DMS53 (cell line): ENCODE measurements at regions not wholly inside any gene's neighbourhood (a gene's known extent, or its start where the extent isn't known, plus 50 kb on each side); places are given as distances from the start of the nearest gene placed in this dataset.
"Not testable (repeated sequence)": the region's sequence is repeated elsewhere in the genome, so short reads cannot be mapped to it uniquely, and the experiment has no call there.

Source experiments
- DNase-seq: peaks from one replicate; lab custom pipeline; 2025; lab: John Stamatoyannopoulos, UW

DNA sequence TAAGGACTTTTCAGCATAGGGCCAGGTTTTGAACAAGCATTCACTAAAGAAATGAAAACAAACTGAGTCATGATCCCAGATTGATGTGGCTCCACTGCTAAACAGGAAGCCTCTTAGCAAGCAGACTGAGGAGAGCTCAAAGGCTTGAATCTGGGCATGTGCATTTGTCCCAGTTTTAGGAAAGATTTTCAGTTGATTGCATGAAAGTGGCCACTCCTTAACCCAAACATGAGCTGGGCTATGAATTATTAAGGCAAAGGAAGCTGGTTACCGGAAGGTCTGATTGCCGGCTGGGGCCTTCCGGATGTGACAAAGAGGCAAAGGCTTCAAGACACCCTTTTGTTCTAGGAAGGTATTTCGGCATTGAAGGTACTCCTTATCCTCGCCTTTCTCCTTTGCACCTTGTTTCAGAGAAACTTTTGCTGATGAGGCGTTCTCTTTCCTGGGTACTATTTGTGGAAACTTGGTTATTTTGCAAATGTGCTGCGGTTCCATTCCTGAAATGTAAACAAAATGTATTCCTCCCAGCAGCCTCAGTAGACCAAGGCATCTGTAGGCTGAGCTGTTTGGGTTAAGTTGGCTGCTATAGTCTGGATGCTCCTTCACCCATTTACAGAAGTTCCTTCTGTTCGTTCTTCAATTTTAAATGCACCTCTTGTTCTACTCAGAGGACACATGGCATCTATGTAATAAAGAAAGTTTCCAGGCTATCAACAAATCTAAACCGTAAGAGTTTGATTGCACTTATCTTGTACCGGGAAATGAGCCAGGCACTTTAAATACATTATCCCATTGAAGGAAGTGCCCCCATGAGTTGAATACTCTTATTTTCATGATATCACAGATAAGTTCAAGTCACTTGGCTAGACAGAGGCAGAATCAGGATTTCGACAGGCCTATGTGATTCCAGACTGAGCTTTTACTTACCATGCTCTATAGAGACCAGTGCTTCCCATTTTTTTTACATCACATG is 115.6 kb upstream of the METAP2 start:
- DNase-seq, result peak; percentile 35

DNA sequence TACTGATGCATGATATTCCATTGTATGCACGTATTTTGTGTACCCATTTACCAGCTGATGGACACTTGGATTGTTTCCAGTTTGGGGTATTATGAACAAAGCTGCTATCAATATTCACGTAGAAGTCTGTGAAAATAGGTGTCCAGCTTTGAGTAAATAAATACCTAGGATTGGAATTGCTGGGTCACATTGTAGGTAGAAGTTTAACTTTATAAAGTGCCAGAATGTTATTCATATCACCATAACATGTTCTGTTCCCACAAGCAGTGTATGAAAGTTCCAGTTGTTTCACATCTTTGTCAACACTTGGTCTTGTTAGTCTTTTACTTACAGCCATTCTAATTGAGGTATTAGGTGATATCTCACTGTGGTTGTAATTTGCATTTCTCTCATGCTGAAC is 108.0 kb upstream of the METAP2 start:
- no peak for DNase-seq

DNA sequence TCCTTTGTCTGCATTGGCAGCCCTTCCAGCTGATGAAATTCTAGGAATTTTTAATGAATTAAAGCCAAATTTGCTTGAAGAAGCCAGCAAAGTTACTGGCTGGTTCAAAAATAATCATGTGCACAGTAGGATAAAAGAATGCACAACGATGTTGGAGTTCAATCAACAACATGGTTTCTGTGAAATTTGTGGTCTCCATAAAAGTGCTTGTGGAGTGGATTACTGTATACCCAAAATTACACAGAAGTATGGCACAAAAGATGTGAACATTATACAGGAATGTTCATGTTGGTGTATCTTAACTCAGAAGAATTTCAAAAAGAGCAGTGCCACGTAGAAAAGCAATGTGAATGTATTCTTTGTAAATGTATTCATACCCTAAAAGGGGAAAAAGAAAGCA is 105.0 kb upstream of the METAP2 start:
- DNase-seq, result no peak

DNA sequence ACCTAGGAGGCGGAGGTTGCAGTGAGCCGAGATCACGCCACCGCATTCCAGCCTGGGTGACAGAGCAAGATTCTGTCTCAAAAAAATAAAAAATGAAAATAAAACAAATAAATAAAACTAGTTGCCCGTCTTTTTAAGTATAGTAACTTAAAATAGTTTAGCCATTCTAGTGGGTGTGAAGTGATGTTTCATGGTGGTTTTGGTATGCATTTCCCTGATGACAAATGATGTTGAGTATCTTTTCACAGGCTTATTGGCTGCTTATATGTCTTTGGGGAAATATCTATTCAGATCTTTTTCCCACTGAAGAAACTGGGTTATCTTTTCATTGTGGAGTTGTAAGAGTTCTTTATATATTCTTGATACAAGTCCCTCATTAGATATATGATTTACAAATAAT is 102.4 kb upstream of the METAP2 start:
- DNase-seq, result no peak

DNA sequence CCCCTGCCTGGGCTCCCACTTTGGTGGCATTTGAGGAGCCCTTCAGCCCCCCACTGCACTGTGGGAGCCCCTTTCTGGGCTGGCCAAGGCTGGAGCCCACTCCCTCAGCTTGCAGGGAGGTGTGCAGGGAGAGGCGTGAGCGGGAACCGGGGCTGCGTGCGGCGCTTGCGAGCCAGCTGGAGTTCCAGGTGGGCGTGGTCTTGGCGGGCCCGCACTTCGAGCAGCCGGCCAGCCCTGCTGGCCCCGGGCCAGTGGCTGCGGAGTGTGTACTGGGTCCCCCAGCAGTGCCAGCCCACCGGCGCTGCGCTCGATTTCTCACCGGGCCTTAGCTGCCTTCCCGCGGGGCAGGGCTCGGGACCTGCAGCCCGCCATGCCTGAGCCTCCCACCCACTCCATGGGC is 94.5 kb upstream of the METAP2 start:
- DNase-seq, result not testable (repeated sequence)

DNA sequence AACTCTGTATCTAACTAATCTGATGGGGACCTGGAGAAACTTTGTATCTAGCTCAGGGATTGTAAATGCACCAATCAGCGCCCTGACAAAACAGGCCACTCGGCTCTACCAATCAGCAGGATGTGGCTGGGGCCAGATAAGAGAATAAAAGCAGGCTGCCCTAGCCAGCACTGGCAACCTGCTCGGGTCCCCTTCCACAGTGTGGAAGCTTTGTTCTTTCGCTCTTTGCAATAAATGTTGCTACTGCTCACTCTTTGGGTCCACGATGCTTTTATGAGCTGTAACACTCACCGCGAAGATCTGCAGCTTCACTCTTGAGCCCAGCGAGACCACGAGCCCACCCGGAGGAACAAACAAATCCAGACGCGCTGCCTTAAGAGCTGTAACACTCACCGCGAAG is 93.6 kb upstream of the METAP2 start:
- DNase-seq, result not testable (repeated sequence)

DNA sequence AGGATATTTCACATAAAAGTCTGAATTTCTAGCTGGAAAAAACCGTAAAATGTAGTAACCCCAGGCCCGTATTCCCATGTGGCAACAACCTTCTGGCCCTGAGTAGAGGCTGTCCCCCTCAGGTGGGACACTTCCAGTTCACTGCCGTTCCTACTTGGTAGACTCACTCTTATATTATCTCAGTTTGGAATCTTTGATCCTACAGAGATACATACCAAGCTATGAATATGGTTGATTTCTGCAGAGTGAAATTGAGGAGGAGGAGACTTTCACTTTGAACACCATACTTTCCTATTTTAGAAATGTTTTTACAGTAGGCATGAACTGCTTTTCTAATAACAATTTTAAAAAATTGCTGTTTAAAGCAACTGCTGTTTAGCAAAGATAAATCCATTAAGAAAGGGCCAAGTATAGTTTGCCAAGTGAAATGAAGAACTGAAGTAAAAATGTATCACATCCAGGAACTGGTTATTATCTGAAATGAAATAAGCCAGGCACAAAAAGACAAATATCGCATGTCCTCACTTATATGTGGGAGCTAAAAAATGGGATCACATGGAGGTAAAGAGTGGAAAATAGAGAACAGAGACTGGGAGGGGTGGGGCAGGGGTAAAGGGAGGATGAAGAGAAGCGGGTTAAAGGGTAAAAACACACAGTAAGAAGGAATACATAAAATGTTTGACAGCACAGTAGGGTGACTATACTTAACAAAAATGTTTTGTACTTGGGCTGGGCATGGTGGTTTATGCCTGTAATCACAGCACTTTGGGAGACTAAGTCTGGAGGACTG is 92.8 kb upstream of the METAP2 start:
- no peak for DNase-seq

DNA sequence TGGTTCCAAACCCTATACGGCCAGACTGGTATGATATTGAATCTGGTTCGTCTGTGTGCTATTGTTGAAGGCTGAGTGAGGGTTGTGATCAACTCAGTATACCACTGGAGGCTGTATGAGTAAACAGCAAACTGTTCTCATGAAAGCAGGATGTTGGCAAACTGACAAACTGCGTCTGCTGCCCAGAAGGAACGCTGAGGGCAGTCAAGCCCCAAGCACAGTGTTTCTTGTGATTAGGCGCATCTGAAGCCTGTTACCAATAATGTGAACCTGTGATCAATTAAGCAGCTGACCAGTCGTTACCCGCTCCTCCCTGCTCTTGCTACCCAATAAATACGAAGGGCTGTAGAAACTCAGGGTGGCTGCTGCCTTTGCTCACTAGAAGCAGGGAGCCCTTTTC is 90.0 kb upstream of the METAP2 start:
- not testable (repeated sequence) for DNase-seq

DNA sequence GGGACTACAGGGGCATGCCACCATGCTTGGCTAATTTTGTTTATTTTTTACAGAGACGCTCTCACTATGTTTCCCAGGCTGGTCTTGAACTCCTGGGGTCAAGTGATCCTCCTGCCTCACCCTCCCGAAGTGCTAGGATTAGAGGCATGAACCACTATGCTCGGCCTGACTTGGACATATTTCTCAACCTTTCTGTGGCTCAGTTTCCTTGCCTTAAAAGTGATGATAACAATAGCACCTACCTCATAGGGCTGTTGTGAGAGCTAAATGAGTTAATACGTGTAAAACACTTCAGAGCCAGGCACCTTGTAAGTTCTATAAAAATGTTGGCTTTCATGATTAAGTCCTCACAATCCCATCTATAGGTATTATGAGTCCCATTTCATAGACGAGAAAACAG is 89.2 kb upstream of the METAP2 start:
- DNase-seq, result no peak

DNA sequence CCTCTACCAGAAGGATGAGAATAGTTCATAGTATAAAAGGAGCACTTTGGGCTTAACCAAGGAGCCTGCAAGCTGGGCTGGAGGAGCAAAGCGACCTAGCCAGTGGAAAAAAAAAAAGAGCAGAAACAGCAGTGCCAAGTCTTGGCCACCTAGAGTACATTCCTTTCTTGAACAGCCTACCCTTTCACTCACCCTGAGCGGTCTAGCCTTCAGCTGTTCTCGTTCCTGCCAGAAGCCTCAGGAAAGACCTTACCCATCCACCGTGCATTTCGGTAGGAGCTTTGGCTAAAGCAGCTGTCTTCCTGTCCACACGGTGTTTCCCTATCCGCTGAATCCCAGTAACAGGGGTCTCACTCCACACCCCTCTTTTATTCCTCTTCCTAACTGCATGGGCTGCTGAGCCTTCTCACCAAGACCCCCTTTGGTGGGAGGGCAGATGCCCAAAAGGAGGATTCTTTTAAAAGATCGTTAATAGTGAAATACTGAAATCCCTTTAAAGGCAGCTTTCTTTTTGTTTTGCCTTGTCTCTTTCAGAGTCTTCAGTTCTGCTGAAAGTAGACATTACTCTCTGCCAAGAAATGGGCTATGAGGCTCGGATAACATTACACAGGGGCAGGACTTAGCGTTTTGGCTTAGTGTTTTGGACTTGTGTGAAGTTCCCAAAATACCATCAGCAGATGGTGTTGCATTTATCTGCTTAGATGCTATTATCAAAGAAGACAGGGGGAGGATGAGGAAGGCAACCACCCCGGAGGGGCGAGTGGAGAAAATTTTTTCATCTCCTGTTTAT is 88.5 kb upstream of the METAP2 start:
- no peak for DNase-seq

DNA sequence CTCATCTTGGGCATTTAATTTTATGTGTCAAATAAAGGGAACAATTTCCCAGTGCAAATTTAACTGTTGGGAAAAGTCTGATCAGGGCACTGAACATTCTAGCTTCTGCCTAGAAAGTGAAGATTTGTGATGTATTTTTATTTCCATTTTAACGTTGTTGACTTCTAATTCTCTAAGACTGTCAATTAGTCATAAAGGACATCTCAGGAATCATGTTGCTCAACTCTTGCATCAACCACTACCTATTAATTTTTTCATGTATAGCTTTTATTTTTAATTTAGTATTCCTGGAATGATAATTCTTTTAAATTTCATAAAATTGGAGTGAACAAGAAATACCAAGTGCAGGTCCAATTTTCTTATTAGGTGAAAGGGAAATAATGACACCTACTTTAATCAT is 87.9 kb upstream of the METAP2 start:
- no peak for DNase-seq

DNA sequence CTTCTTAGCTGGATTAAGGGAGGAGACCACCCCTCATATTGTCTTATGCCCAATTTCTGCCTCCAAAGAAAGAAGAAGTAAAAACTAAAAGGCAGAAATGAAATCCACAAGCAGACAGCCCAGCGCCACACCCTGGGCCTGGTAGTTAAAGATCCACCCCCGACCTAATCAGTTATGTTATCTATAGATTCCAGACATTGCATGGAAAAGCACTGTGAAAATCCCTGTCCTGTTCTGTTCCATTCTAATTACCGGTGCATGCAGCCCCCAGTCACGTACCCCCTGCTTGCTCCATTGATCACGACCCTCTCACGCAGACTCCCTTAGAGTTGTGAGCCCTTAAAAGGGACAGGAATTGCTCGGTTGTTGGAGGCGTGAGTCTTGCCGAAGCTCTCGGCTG is 85.7 kb upstream of the METAP2 start:
- DNase-seq, result not testable (repeated sequence)

DNA sequence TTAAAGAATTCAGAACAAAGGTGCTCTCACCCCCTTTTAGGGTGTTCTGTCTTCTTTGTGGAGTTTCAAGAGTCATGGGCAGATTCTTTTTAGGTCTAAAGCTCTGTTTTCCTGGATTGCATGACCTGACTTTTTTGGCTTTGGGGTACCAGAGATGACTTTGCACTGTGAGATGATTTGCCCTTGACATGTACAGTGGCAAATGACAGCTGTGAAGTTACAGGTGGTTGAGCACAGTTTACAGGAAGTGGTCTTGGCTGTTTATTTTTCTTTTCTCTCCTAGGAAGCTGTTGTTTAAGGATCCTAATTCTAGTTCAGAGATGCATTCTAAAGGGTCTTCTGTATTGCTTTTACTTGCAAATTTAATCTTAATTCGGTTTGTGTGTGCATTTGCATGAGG is 83.8 kb upstream of the METAP2 start:
- DNase-seq, result no peak

DNA sequence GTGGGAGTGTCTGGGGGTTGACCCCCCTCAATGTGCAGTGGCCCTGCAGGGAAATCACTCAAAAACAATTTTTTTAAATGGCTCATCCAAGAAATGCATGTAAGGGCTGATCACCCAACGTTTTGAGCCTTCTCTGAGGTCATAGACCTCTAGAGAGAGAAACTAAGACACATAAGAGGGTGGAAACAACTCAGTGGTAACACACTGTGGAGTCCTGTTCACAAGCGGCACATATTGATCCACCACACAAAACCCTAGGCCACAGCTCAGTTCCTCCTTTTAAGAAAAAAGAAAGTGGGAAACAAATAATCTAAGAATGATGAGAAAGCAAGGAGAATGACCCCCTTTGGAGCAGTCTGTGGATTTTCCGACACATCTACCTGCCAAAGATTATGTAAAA is 83.0 kb upstream of the METAP2 start:
- DNase-seq, result no peak

DNA sequence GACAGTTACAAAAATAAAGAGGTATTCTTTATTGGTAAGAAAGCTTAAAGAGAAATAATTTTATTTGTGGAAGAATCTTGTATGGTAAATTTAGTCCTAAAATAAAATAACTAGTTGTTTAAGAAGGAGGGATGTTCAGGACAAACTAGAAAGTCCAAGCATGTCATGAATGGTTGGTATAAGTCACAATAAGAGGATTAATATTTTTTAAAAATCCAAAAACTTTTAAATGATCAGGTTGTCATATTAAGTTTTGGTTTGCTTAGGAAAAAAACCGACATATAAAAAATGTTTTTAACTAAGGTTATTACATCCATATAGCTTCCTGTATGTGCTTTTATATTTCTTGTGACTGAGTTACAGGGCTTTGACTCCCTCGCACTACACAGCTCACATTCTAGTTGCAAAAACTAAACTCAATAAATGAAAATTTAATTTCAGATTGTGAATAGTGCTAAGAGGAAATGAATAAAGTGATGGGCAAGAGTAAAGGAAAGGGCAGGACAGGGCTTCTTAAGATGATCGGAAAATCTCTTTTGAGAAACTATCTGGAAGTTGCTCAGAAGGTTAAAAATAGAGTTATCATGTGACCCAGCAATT is 80.7 kb upstream of the METAP2 start:
- peak; percentile 38 for DNase-seq

DNA sequence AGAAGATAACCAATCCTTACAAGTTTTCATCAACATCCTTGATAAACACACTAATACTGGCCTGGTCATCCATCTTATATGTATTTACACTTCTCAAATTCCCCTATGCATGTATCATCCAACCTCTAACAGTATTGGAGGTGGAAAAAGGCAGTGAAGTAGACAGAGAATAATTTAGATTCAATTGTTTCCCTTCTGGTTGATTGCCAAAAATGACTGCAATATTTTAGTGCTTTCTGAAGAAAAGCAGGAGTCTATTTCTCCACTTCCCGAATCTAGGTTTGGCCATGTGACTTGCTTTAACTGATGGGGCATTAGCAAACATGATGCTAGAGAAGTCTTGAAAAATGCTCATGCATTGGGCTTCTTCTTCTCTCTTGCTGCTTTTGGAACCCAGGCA is 78.3 kb upstream of the METAP2 start:
- DNase-seq, result no peak

DNA sequence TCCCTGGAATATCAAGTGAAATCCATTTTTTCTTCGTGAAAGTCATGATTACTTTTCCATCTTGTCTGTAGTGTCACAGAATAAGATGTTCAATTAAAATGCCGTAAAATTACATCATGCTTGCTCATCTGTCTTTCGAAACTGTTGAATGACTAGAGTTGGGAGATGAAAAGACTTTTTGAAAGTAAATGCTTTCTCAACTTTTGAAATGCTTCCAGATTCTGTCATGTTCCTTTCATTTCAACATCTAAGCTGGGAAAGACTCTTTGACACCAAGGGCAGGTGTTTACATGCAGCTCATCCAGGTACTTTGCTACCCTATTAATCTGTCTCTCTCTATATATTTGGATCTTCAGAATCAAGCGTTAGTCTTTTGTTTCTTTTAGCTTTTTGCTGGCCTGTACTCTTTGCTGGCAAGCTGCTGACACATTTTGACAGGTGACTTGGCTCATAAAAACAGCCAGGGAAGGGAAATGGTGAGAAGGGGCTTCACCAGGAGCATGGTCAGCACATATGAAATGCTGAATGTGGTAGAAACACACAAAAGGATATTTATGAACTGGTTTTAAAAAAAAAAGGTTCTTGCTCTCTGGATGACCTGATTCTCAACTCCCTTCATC is 77.0 kb upstream of the METAP2 start:
- no peak for DNase-seq

DNA sequence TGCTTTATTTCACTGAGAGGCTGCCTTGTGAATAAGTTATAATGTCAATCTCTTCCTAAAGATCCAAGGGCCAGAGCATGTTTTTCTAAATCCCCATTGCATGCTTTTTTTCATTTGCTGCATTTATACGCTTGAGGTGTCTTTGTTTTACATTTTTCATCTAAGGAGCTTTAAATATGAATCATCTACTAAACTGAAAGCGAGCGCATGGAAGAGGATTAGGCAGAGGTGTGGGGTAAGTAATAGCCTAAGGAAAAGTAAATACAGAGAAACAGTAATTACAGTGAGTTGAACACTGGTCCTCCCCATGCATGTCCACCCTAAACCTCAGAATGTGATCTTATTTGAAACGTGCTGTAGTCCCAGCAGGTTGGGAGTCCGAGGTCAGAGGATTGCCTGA is 76.4 kb upstream of the METAP2 start:
- no peak for DNase-seq

DNA sequence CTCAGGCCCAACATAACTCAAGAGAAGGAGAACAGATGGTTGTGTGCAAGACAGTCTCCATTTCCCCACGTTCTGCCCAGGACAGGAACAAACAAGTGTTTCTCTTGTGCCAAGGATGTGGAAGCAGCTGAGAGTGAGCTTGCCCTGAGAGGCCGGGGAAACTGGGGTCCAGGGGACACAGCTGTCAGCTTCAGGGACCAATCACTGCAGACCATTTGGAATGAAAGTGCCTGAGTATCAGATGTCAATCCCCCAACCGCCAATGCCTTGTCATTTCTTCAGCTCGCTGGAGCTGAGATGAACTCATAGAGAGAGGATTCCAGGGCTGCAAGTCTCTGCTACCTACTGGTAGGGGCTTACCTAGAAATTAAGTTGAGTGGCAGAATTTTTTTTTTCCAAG is 71.9 kb upstream of the METAP2 start:
- no peak for DNase-seq

DNA sequence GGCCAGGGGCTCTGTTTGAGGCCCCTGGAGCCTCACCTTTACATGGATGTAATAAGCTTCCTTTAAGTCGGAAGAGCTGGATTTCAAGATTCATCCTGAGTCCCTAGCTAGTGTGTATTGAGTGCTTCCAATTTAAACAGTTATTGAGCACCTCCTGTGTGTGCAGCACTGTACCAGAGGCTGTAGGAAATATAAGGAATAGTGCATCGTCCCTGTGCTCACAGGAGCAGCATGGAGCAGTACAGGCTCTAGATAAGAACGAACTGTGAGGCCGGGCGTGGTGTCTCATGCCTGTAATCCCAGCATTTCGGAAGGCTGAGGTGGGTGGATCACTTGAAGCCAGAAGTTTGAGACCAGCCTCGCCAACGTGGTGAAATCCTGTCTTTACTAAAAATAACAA is 65.8 kb upstream of the METAP2 start:
- DNase-seq, result no peak

DNA sequence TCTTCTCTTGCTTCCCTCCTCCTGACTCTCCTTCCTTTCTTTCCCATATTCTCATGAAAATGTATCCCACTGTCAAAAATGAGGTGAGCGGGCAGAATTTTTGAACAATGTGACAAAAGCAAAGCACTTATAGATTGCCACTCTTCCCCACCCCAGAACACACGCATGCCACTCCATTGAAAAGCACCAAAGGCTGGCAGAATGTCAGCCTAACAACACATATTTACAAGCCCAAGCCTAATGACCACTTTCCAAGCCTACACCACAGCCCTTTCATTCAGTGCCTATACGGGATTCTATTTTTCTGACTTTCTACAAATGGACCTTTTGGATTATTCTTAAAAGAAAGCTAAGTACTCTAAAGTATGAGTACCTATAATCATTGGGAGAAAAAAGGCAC is 62.9 kb upstream of the METAP2 start:
- no peak for DNase-seq

DNA sequence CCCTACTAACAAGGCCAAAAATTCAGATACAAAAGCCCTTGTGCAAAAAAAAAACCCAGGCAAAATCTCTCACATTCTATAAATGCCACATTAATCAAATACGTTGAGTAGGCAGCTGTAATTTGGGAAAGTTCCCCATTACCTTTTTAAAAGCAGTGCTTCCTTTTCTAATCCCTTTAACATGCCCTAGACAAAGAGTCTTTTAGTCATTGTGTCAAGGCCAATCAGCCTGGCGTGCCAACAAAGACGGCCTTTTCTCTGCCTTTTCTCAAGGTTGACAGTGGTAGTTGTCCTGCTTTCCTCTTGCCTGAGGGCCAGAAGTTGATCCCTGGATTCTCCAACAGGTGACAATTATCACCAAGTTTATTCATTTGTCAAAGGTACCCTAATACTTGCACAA is 62.5 kb upstream of the METAP2 start:
- DNase-seq, result no peak
